B cell (primary cell): ENCODE measurements at regions not wholly inside any gene's neighbourhood (a gene's known extent, or its start where the extent isn't known, plus 50 kb on each side); places are given as distances from the start of the nearest gene placed in this dataset.

ENCODE experiments used
- ATAC-seq: fragments of 200-7000 bp; cut with Tn5 transposase; one replicate; pipeline ENCODE4 v1.10.0; 2021; ENCODE audit warnings: low read depth, mild to moderate bottlenecking, moderate number of reproducible peaks, moderate library complexity
- CTCF ChIA-PET: fragments of 350-600 bp; sonication (Branson Sonifier 250); formaldehyde crosslinking; loops from one replicate; lab custom pipeline; 2021; ENCODE audit warnings: antibody characterized with exemption, inconsistent platforms; lab: Charles Lee
- POLR2A ChIA-PET: fragments of 350-600 bp; sonication (Branson Sonifier 250); formaldehyde crosslinking; loops from one replicate; lab custom pipeline; 2021; ENCODE audit warnings: antibody characterized with exemption; lab: Charles Lee
- DNase-seq: peaks from one replicate; pipeline ENCODE4 v3.0.0; 2013
- H2AFZ ChIP-seq: 2 replicates; pipeline ENCODE4 v1.6.1; 2012; ENCODE audit warnings: mild to moderate bottlenecking, low read depth, low read length; ENCODE audit not compliant: insufficient read depth, poor library complexity, severe bottlenecking
- H3K27ac ChIP-seq, 2 donors: 1 replicate in 1 of 2; 2 replicates in 1 of 2; pipeline ENCODE4 v1.5.1; 2012 to 2013; ENCODE audit warnings: low read length in 2 of 2, mild to moderate bottlenecking in 2 of 2, moderate library complexity in 1 of 2
- H3K27me3 ChIP-seq, 4 experiments: fragments of 200-600 bp in 1 of 4; sonication (generic) in 1 of 4; replicated peaks in 1 of 4; 1 replicate in 2 of 4; 2 replicates in 2 of 4; pipeline versions ENCODE4 v1.6.1 to v1.7.0; 2013 to 2016; ENCODE audit warnings: low read length in 3 of 4, mild to moderate bottlenecking in 2 of 4, mixed read lengths in 1 of 4, moderate library complexity in 1 of 4; ENCODE audit not compliant: insufficient read depth in 4 of 4, control insufficient read depth in 3 of 4; ENCODE audit errors: control extremely low read depth in 1 of 4
- H3K36me3 ChIP-seq, 2 experiments: replicated peaks in 1 of 2; 1 replicate in 1 of 2; 2 replicates in 1 of 2; pipeline versions ENCODE4 v1.6.1 to v1.7.1; 2013; ENCODE audit warnings: low read length in 1 of 2; ENCODE audit not compliant: insufficient read depth in 2 of 2, control insufficient read depth in 1 of 2; ENCODE audit errors: control extremely low read depth in 1 of 2, extremely low read depth in 1 of 2
- H3K4me1 ChIP-seq, 2 donors: fragments of 200-600 bp in 1 of 2; sonication (generic) in 1 of 2; 1 replicate in 1 of 2; 2 replicates in 1 of 2; pipeline versions ENCODE4 v1.5.1 to v1.6.1; 2013 to 2017; ENCODE audit warnings: low read length in 2 of 2; ENCODE audit not compliant: control insufficient read depth in 2 of 2, insufficient read depth in 2 of 2
- H3K4me2 ChIP-seq: replicated peaks from 2 replicates; pipeline ENCODE3; 2012; ENCODE audit warnings: mild to moderate bottlenecking, low read depth, low read length; ENCODE audit not compliant: poor library complexity, severe bottlenecking
- H3K4me3 ChIP-seq, 5 experiments: fragments of 200-600 bp in 1 of 5; sonication (generic) in 1 of 5; 1 replicate in 3 of 5; 2 replicates in 2 of 5; pipeline versions ENCODE4 v1.5.1 to v1.7.0; 2011 to 2016; ENCODE audit warnings: low read length in 4 of 5, mild to moderate bottlenecking in 4 of 5, low read depth in 2 of 5, control low read depth in 1 of 5, moderate library complexity in 1 of 5; ENCODE audit not compliant: insufficient read depth in 1 of 5; ENCODE audit errors: control extremely low read depth in 1 of 5, extremely low read depth in 1 of 5
- H3K79me2 ChIP-seq: fragments of 200-600 bp; sonication (generic); one replicate; pipeline ENCODE4 v1.6.0; 2016; ENCODE audit warnings: low read length; ENCODE audit not compliant: control insufficient read depth, insufficient read depth
- H3K9ac ChIP-seq: fragments of 200-600 bp; sonication (generic); 2 replicates; pipeline ENCODE4 v1.6.1; 2017; ENCODE audit warnings: mild to moderate bottlenecking, low read length, moderate library complexity
- H3K9me3 ChIP-seq, 3 donors: one replicate each; pipeline versions ENCODE4 v1.6.1 to v1.7.1; 2013; ENCODE audit warnings: low read length in 2 of 3; ENCODE audit not compliant: control insufficient read depth in 2 of 3, insufficient read depth in 1 of 3; ENCODE audit errors: control extremely low read depth in 1 of 3
- H4K20me1 ChIP-seq: 2 replicates; pipeline ENCODE4 v1.6.0; 2012; ENCODE audit warnings: mild to moderate bottlenecking, low read length; ENCODE audit not compliant: insufficient read depth, control insufficient read depth, poor library complexity, severe bottlenecking
- H3K27ac Mint-ChIP-seq: one replicate; pipeline ENCODE4 v1.8.0; 2021; ENCODE audit warnings: mixed read lengths
- H3K27me3 Mint-ChIP-seq: one replicate; pipeline ENCODE4 v1.8.0; 2021; ENCODE audit warnings: mixed read lengths
- H3K4me1 Mint-ChIP-seq: one replicate; pipeline ENCODE4 v1.8.0; 2021; ENCODE audit warnings: mixed read lengths
- H3K4me3 Mint-ChIP-seq: one replicate; pipeline ENCODE4 v1.8.0; 2021; ENCODE audit warnings: mixed read lengths
- H3K9me3 Mint-ChIP-seq: one replicate; pipeline ENCODE4 v1.8.0; 2022; ENCODE audit warnings: mixed read lengths; ENCODE audit not compliant: insufficient read depth
- CTCF ChIP-seq: fragments of 200-600 bp; IDR thresholded peaks from one replicate; pipeline ENCODE4 v1.8.0; 2022; ENCODE audit warnings: antibody characterized with exemption, mild to moderate bottlenecking
- EZH2 ChIP-seq: IDR thresholded peaks from 2 replicates; pipeline ENCODE4 v1.6.1; 2012; ENCODE audit warnings: borderline replicate concordance, low read depth, mild to moderate bottlenecking, moderate library complexity, low read length; ENCODE audit not compliant: insufficient read depth, poor library complexity, severe bottlenecking
- WGBS: methylation state at CpG from one replicate; pipeline ENCODE4 v1.1.5; 2013; ENCODE audit warnings: missing lambda C conversion rate; ENCODE audit not compliant: insufficient coverage; 5-methylcytosine and 5-hydroxymethylcytosine counted together
- intact Hi-C: fragments of 100-400 bp; cut with micrococcal nuclease; formaldehyde crosslinking; loops from one replicate; pipeline ENCODE4 v1.10.0; 2022

- no peak overlapping the region for H3K9ac ChIP-seq
- H3K9me3 Mint-ChIP-seq, result no peaks in the 10 kb centered on the region
- H4K20me1 ChIP-seq, result no peaks in the 10 kb centered on the region
- no peak overlapping the region for H3K4me3 ChIP-seq
- H3K4me1 Mint-ChIP-seq, result no peaks in the 10 kb centered on the region
- H3K4me2 ChIP-seq, result no peak overlapping the region
- ChIA-PET CTCF (no interaction called here), POLR2A (no interaction called here)
- H3K27me3 ChIP-seq, result no peaks in the 10 kb centered on the region
- H3K36me3 ChIP-seq, result no peaks in the 10 kb centered on the region
- H3K4me1 ChIP-seq, result no peaks in the 10 kb centered on the region
- no peak for ATAC-seq
- peaks cover 4% of the 10 kb centered on the region for H3K27me3 Mint-ChIP-seq
- H3K4me3 Mint-ChIP-seq, result no peak overlapping the region
- no peak overlapping the region for H2AFZ ChIP-seq
- no peaks in the 10 kb centered on the region for H3K79me2 ChIP-seq
- 77% methylated on average over 1 of the region's 2 CpGs for WGBS
- H3K9me3 ChIP-seq, result no peaks in the 10 kb centered on the region
- no peak for DNase-seq
- no peak overlapping the region for H3K27ac Mint-ChIP-seq
- TF ChIP-seq EZH2 (no peak), CTCF (no peak)
- intact Hi-C loops, result no loop called here
- H3K27ac ChIP-seq, result no peak overlapping the region
Observed at GRCh38 chr11:109735128-109735527, 313.1 kb downstream of the C11orf87 start.

GRCh38 chr11:109739379-109739778, 317.4 kb downstream of the C11orf87 start:
- H2AFZ ChIP-seq, result no peak overlapping the region
- no peaks in the 10 kb centered on the region for H3K4me1 Mint-ChIP-seq
- H3K27me3 Mint-ChIP-seq, result peaks cover 4% of the 10 kb centered on the region
- H3K4me3 ChIP-seq, result no peak overlapping the region
- ChIA-PET POLR2A (no interaction called here), CTCF (interaction anchor here (0.7 kb wide), 1 partner anchor 145 kb away, joined by 4 read pairs; no protein-coding TSS in a partner anchor)
- H3K4me3 Mint-ChIP-seq, result no peak overlapping the region
- H3K36me3 ChIP-seq, result no peaks in the 10 kb centered on the region
- no peak overlapping the region for H3K27ac ChIP-seq
- no peak overlapping the region for H3K4me2 ChIP-seq
- DNase-seq (no peak), ATAC-seq (no peak)
- H4K20me1 ChIP-seq, result no peaks in the 10 kb centered on the region
- H3K79me2 ChIP-seq, result no peaks in the 10 kb centered on the region
- no peak overlapping the region for H3K9ac ChIP-seq
- 73% methylated on average over 1 of the region's 2 CpGs for WGBS
- H3K27me3 ChIP-seq, result no peaks in the 10 kb centered on the region
- no peak overlapping the region for H3K27ac Mint-ChIP-seq
- H3K4me1 ChIP-seq, result no peaks in the 10 kb centered on the region
- intact Hi-C loops, result no loop called here
- no peaks in the 10 kb centered on the region for H3K9me3 Mint-ChIP-seq
- H3K9me3 ChIP-seq, result no peaks in the 10 kb centered on the region
- TF ChIP-seq EZH2, result no peak
- no peak for TF ChIP-seq CTCF
